Inflammatory macrophage treated with lipopolysaccharide for 1 hour (primary cell): ENCODE measurements at regions not wholly inside any gene's neighbourhood (a gene's known extent, or its start where the extent isn't known, plus 50 kb on each side); places are given as distances from the start of the nearest gene placed in this dataset.

ENCODE experiments used
- DNase-seq, 2 donors: peaks; one replicate each; pipeline ENCODE4 v3.0.0-alpha.2; 2020 to 2022

- no peak for DNase-seq
These were observed 68.1 kb downstream of the HTR5A start for GRCh38 chr7:155138204-155138603.

GRCh38 chr7:155141562-155141961 lies 71.4 kb downstream of the HTR5A start:
- DNase-seq: no peak

- DNase-seq: no peak
These were observed 73.3 kb downstream of the HTR5A start for GRCh38 chr7:155143381-155143780.

- no peak for DNase-seq
These were observed 74.2 kb downstream of the HTR5A start for GRCh38 chr7:155144371-155144770.

- no peak for DNase-seq
These were observed 75.5 kb downstream of the HTR5A start for GRCh38 chr7:155145477-155146255.

GRCh38 chr7:155147172-155147571 lies 77.0 kb downstream of the HTR5A start:
- no peak for DNase-seq

GRCh38 chr7:155147624-155148023 lies 77.5 kb downstream of the HTR5A start:
- no peak for DNase-seq

GRCh38 chr7:155153676-155154075 lies 83.6 kb downstream of the HTR5A start:
- no peak for DNase-seq

GRCh38 chr7:155154586-155154985 lies 84.5 kb downstream of the HTR5A start:
- no peak for DNase-seq

GRCh38 chr7:155161690-155162089 lies 91.6 kb downstream of the HTR5A start:
- no peak for DNase-seq

GRCh38 chr7:155162422-155162821 lies 92.3 kb downstream of the HTR5A start:
- no peak for DNase-seq

GRCh38 chr7:155163696-155164095 lies 93.6 kb downstream of the HTR5A start:
- no peak for DNase-seq

GRCh38 chr7:155164316-155164715 lies 94.2 kb downstream of the HTR5A start:
- no peak for DNase-seq

- DNase-seq: no peak
These were observed 96.0 kb downstream of the HTR5A start for GRCh38 chr7:155166108-155166507.

GRCh38 chr7:155166673-155167370 lies 96.7 kb downstream of the HTR5A start:
- no peak for DNase-seq

GRCh38 chr7:155167706-155168365 lies 97.7 kb downstream of the HTR5A start:
- no peak for DNase-seq

GRCh38 chr7:155168597-155169480 lies 98.7 kb downstream of the HTR5A start:
- DNase-seq: no peak

GRCh38 chr7:155169498-155170065 lies 99.5 kb downstream of the HTR5A start:
- no peak for DNase-seq

- no peak for DNase-seq
These were observed 100.2 kb downstream of the HTR5A start for GRCh38 chr7:155170331-155170730.

- DNase-seq: no peak
These were observed 102.0 kb downstream of the HTR5A start for GRCh38 chr7:155172141-155172540.

- DNase-seq: no peak
These were observed 103.8 kb downstream of the HTR5A start for GRCh38 chr7:155173905-155174304.

GRCh38 chr7:155178096-155178495 lies 108.0 kb downstream of the HTR5A start:
- no peak for DNase-seq

- DNase-seq: no peak
These were observed 111.6 kb downstream of the HTR5A start for GRCh38 chr7:155181768-155182167.
